Neural cell (in vitro differentiated cells): ENCODE measurements at regions not wholly inside any gene's neighbourhood (a gene's known extent, or its start where the extent isn't known, plus 50 kb on each side); places are given as distances from the start of the nearest gene placed in this dataset.

Source experiments
- H2AFZ ChIP-seq: fragments of 200-600, 300-800 bp; sonication (generic), shearing (Covaris generic); 2 replicates; pipeline ENCODE4 v1.6.0; 2014; ENCODE audit warnings: low read depth, mild to moderate bottlenecking, antibody characterized with exemption, low read length, moderate library complexity
- H3F3A ChIP-seq: fragments of 200-600 bp; shearing (Covaris generic); 2 replicates; pipeline ENCODE4 v1.6.1; 2016; ENCODE audit warnings: mild to moderate bottlenecking, moderate library complexity, mixed read lengths, antibody characterized with exemption, low read length; ENCODE audit not compliant: insufficient read depth, poor library complexity, severe bottlenecking
- H3K27ac ChIP-seq: fragments of 200-600, 300-800 bp; sonication (generic), shearing (Covaris generic); 2 replicates; pipeline ENCODE4 v1.5.1; 2014; ENCODE audit warnings: mild to moderate bottlenecking, low read length, moderate library complexity
- H3K27me3 ChIP-seq: fragments of 300-800, 200-600 bp; sonication (generic), shearing (Covaris generic); 2 replicates; pipeline ENCODE4 v1.6.0; 2014; ENCODE audit warnings: mild to moderate bottlenecking, low read depth, low read length, moderate library complexity; ENCODE audit not compliant: insufficient read depth
- H3K36me3 ChIP-seq: fragments of 300-800, 200-600 bp; sonication (generic), shearing (Covaris generic); 2 replicates; pipeline ENCODE4 v1.5.1; 2014; ENCODE audit warnings: mild to moderate bottlenecking, antibody characterized with exemption, low read length, moderate library complexity; ENCODE audit not compliant: insufficient read depth
- H3K4me2 ChIP-seq: fragments of 300-800, 200-600 bp; sonication (generic), shearing (Covaris generic); 2 replicates; pipeline ENCODE4 v1.6.0; 2014; ENCODE audit warnings: mild to moderate bottlenecking, low read length
- H3K4me3 ChIP-seq: fragments of 300-800, 200-600 bp; sonication (generic), shearing (Covaris generic); 2 replicates; pipeline ENCODE4 v1.5.1; 2014; ENCODE audit warnings: mild to moderate bottlenecking, low read length, moderate library complexity
- H3K79me2 ChIP-seq: fragments of 200-600 bp; shearing (Covaris generic); replicated peaks from 2 replicates; pipeline ENCODE4 v1.6.0; 2014; ENCODE audit warnings: mild to moderate bottlenecking, low read length, moderate library complexity; ENCODE audit not compliant: insufficient read depth
- H3K9ac ChIP-seq: fragments of 300-800, 200-600 bp; sonication (generic), shearing (Covaris generic); 2 replicates; pipeline ENCODE4 v1.6.1; 2016; ENCODE audit warnings: mild to moderate bottlenecking, low read length, mixed read lengths
- H3K9me2 ChIP-seq: fragments of 200-600 bp; shearing (Covaris generic); 2 replicates; pipeline ENCODE4 v1.6.1; 2016; ENCODE audit warnings: mild to moderate bottlenecking, low read length, mixed read lengths; ENCODE audit not compliant: insufficient read depth
- H3K9me3 ChIP-seq: fragments of 200-600, 300-800 bp; sonication (generic), shearing (Covaris generic); 2 replicates; pipeline ENCODE4 v1.6.1; 2016; ENCODE audit warnings: mild to moderate bottlenecking, mixed run types, low read length, moderate library complexity, mixed read lengths
- H4K20me1 ChIP-seq: fragments of 200-600 bp; shearing (Covaris generic); 2 replicates; pipeline ENCODE4 v1.6.1; 2016; ENCODE audit warnings: mild to moderate bottlenecking, mixed run types; ENCODE audit not compliant: insufficient read depth
- EP300 ChIP-seq: fragments of 450-650 bp; conservative IDR thresholded peaks from 2 replicates; pipeline ENCODE4 v1.6.1; 2014; ENCODE audit warnings: antibody characterized with exemption, mild to moderate bottlenecking, moderate library complexity; ENCODE audit not compliant: poor library complexity, severe bottlenecking
- EZH2 ChIP-seq: fragments of 200-600, 300-800 bp; shearing (Covaris generic), sonication (generic); IDR thresholded peaks from 2 replicates; pipeline ENCODE4 v1.6.1; 2014; ENCODE audit warnings: antibody characterized with exemption, low read length, borderline replicate concordance, mild to moderate bottlenecking; ENCODE audit not compliant: insufficient read depth, poor library complexity, severe bottlenecking
- MXI1 ChIP-seq: fragments of 450-650 bp; conservative IDR thresholded peaks from 2 replicates; pipeline ENCODE4 v1.6.1; 2014; ENCODE audit warnings: antibody characterized with exemption, mild to moderate bottlenecking; ENCODE audit not compliant: poor library complexity, severe bottlenecking
- POLR2AphosphoS5 ChIP-seq: IDR thresholded peaks from 2 replicates; pipeline ENCODE4 v1.6.1; 2012
- RAD21 ChIP-seq: fragments of 450-650 bp; conservative IDR thresholded peaks from 2 replicates; pipeline ENCODE4 v1.6.1; 2014; ENCODE audit warnings: antibody characterized with exemption, mild to moderate bottlenecking, moderate library complexity
- SMC3 ChIP-seq: fragments of 450-650 bp; conservative IDR thresholded peaks from 2 replicates; pipeline ENCODE4 v1.6.1; 2014; ENCODE audit warnings: antibody characterized with exemption, mild to moderate bottlenecking, moderate library complexity; ENCODE audit not compliant: poor library complexity
- TAF1 ChIP-seq: IDR thresholded peaks from 2 replicates; pipeline ENCODE4 v1.6.1; 2012; ENCODE audit warnings: low read depth
- TF ChIP-seq, protein P1 (sequence below): IDR thresholded peaks from 2 replicates; pipeline ENCODE4 v1.6.1; 2012; ENCODE audit warnings: borderline replicate concordance
- TF ChIP-seq, protein P2 (sequence below): fragments of 450-650 bp; IDR thresholded peaks from 2 replicates; pipeline ENCODE4 v1.5.1; 2014; ENCODE audit warnings: antibody characterized with exemption, mild to moderate bottlenecking, moderate library complexity; ENCODE audit not compliant: poor library complexity, severe bottlenecking

DNA sequence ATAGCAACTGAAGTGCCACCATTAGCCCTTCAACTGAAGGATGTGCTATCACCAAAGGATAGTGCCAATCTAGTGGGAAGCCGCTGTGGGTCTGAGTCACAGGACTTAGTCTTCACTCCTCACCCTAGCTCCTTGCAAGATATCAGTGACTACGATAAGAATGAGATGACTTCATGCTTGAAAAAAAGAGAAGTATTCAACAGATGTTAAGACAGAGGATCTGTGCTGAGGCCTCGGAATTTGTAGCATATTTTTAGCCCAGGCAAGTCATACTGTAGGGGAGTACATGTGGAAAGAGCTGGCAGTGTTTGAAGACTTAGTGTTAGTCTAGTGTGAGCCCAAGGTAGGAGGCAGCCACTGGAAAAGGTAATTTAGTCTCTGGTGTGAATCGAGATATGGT, 270.7 kb upstream of the LRTM1 start:
- no peak overlapping the region for H2AFZ ChIP-seq

DNA sequence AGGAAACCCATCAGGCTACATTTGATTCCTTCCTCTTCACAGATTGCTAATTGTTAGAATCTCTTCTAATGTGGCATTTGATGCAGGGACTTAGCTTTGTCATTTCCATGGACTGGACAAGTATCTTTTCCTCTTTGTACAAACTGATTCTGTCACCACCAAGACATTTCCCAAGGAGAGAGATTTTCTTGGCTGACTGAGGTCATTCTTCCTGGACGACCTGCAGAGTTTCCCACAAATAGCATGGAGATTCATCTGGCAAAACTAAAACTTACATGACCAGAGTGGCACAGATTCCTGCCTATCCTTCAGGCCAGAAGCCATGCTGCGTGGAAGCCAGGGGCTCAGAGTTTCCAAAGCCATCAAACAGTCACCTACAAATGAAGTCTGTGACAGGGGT, 269.2 kb upstream of the LRTM1 start:
- H3K4me2 ChIP-seq: no peak overlapping the region
- no peaks in the 10 kb centered on the region for H3K79me2 ChIP-seq
- TF ChIP-seq SMC3: no peak
- TF ChIP-seq POLR2AphosphoS5: no peak
- TF ChIP-seq EP300: no peak
- no peak for TF ChIP-seq MXI1
- no peak for TF ChIP-seq TAF1
- TF ChIP-seq RAD21: no peak
- no peak for TF ChIP-seq EZH2
- TF ChIP-seq, protein P1, sequence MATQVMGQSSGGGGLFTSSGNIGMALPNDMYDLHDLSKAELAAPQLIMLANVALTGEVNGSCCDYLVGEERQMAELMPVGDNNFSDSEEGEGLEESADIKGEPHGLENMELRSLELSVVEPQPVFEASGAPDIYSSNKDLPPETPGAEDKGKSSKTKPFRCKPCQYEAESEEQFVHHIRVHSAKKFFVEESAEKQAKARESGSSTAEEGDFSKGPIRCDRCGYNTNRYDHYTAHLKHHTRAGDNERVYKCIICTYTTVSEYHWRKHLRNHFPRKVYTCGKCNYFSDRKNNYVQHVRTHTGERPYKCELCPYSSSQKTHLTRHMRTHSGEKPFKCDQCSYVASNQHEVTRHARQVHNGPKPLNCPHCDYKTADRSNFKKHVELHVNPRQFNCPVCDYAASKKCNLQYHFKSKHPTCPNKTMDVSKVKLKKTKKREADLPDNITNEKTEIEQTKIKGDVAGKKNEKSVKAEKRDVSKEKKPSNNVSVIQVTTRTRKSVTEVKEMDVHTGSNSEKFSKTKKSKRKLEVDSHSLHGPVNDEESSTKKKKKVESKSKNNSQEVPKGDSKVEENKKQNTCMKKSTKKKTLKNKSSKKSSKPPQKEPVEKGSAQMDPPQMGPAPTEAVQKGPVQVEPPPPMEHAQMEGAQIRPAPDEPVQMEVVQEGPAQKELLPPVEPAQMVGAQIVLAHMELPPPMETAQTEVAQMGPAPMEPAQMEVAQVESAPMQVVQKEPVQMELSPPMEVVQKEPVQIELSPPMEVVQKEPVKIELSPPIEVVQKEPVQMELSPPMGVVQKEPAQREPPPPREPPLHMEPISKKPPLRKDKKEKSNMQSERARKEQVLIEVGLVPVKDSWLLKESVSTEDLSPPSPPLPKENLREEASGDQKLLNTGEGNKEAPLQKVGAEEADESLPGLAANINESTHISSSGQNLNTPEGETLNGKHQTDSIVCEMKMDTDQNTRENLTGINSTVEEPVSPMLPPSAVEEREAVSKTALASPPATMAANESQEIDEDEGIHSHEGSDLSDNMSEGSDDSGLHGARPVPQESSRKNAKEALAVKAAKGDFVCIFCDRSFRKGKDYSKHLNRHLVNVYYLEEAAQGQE: no peak
- TF ChIP-seq, protein P2, sequence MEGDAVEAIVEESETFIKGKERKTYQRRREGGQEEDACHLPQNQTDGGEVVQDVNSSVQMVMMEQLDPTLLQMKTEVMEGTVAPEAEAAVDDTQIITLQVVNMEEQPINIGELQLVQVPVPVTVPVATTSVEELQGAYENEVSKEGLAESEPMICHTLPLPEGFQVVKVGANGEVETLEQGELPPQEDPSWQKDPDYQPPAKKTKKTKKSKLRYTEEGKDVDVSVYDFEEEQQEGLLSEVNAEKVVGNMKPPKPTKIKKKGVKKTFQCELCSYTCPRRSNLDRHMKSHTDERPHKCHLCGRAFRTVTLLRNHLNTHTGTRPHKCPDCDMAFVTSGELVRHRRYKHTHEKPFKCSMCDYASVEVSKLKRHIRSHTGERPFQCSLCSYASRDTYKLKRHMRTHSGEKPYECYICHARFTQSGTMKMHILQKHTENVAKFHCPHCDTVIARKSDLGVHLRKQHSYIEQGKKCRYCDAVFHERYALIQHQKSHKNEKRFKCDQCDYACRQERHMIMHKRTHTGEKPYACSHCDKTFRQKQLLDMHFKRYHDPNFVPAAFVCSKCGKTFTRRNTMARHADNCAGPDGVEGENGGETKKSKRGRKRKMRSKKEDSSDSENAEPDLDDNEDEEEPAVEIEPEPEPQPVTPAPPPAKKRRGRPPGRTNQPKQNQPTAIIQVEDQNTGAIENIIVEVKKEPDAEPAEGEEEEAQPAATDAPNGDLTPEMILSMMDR: no peak
- H3K4me3 ChIP-seq: no peak overlapping the region
- no peaks in the 10 kb centered on the region for H3K9me2 ChIP-seq
- H3K27ac ChIP-seq: no peak overlapping the region
- H3K9me3 ChIP-seq: no peaks in the 10 kb centered on the region
- H4K20me1 ChIP-seq: no peaks in the 10 kb centered on the region
- no peaks in the 10 kb centered on the region for H3K36me3 ChIP-seq
- H3K9ac ChIP-seq: no peak overlapping the region
- H2AFZ ChIP-seq: no peak overlapping the region
- H3K27me3 ChIP-seq: no peaks in the 10 kb centered on the region
- H3F3A ChIP-seq: no peaks in the 10 kb centered on the region

More for the DNA sequence above, 270.7 kb upstream of the LRTM1 start:
- H3K9me2 ChIP-seq: no peaks in the 10 kb centered on the region
- H4K20me1 ChIP-seq: no peaks in the 10 kb centered on the region
- no peaks in the 10 kb centered on the region for H3K27me3 ChIP-seq
- H3K79me2 ChIP-seq: no peaks in the 10 kb centered on the region
- no peak overlapping the region for H3K9ac ChIP-seq
- no peak overlapping the region for H3K27ac ChIP-seq
- no peaks in the 10 kb centered on the region for H3K9me3 ChIP-seq
- TF ChIP-seq EP300 (no peak), EZH2 (no peak), MXI1 (no peak), POLR2AphosphoS5 (no peak), RAD21 (no peak), TAF1 (no peak), SMC3 (no peak)
- TF ChIP-seq, protein P2: no peak
- TF ChIP-seq, protein P1: no peak
- no peaks in the 10 kb centered on the region for H3F3A ChIP-seq
- no peak overlapping the region for H3K4me2 ChIP-seq
- H3K4me3 ChIP-seq: no peak overlapping the region
- no peaks in the 10 kb centered on the region for H3K36me3 ChIP-seq
